Panc1 (cell line): ENCODE measurements at regions not wholly inside any gene's neighbourhood (a gene's known extent, or its start where the extent isn't known, plus 50 kb on each side); places are given as distances from the start of the nearest gene placed in this dataset.
A peak's percentile ranks its signal among the peaks of the same experiment; 100 is the strongest.

ENCODE experiments used
- ATAC-seq: fragments of 200-7000 bp; cut with Tn5 transposase; 2 replicates; pipeline ENCODE4 v1.9.1; 2020; ENCODE audit warnings: mild to moderate bottlenecking, moderate library complexity
- BruUV-seq: library from RNA; stranded (reverse); fragments of 400-500 nt; replicated peaks from 2 replicates; lab custom pipeline; 2021; lab: Mats Ljungman, UMichigan
- CTCF ChIA-PET: fragments of 300-600 bp; sonication (Branson Sonifier 250); formaldehyde crosslinking; loops from one replicate; lab custom pipeline; 2022; ENCODE audit warnings: antibody characterized with exemption; lab: Charles Lee
- POLR2A ChIA-PET: fragments of 300-600 bp; sonication (Branson Sonifier 250); formaldehyde crosslinking; loops from one replicate; lab custom pipeline; 2022; ENCODE audit warnings: antibody characterized with exemption; lab: Charles Lee
- DNase-seq: peaks from one replicate; pipeline ENCODE4 v3.0.0-alpha.2; 2010; ENCODE audit warnings: low read depth, low spot score
- H3K27ac ChIP-seq: 2 replicates; pipeline ENCODE4 v1.5.1; 2011; ENCODE audit warnings: mild to moderate bottlenecking, low read length, inconsistent platforms
- H3K27me3 ChIP-seq: fragments of 200-500 bp; sonication (Bioruptor generic); 2 replicates; pipeline ENCODE4 v1.6.0; 2014; ENCODE audit warnings: low read length, inconsistent platforms; ENCODE audit not compliant: control insufficient read depth, insufficient read depth
- H3K36me3 ChIP-seq: fragments of 200-500 bp; sonication (Bioruptor generic); 2 replicates; pipeline ENCODE4 v1.5.1; 2014; ENCODE audit warnings: inconsistent platforms, mild to moderate bottlenecking, low read length, moderate library complexity; ENCODE audit not compliant: control insufficient read depth, insufficient read depth
- H3K4me1 ChIP-seq: 2 replicates; pipeline ENCODE4 v1.5.1; 2011; ENCODE audit warnings: inconsistent platforms, mild to moderate bottlenecking, low read length, moderate library complexity; ENCODE audit not compliant: control insufficient read depth, insufficient read depth
- H3K4me3 ChIP-seq, 2 experiments: 2 replicates each; pipeline ENCODE4 v1.5.1; 2011 to 2012; ENCODE audit warnings: low read depth in 2 of 2, low read length in 2 of 2, mild to moderate bottlenecking in 2 of 2, inconsistent platforms in 1 of 2, moderate library complexity in 1 of 2
- H3K9me3 ChIP-seq: fragments of 200-500 bp; sonication (Bioruptor generic); 2 replicates; pipeline ENCODE4 v1.5.1; 2014; ENCODE audit warnings: low read depth, mild to moderate bottlenecking, inconsistent platforms, low read length, moderate library complexity; ENCODE audit not compliant: control insufficient read depth, insufficient read depth
- CTCF ChIP-seq: fragments of 450-650 bp; IDR thresholded peaks from 2 replicates; pipeline ENCODE4 v1.5.1; 2017; ENCODE audit warnings: mild to moderate bottlenecking
- POLR2AphosphoS5 ChIP-seq: IDR thresholded peaks from 2 replicates; pipeline ENCODE4 v1.6.1; 2012; ENCODE audit warnings: mild to moderate bottlenecking, low read depth, low read length, moderate library complexity
- SIN3A ChIP-seq: IDR thresholded peaks from 2 replicates; pipeline ENCODE4 v1.6.1; 2012; ENCODE audit warnings: low read depth, mild to moderate bottlenecking, low read length, moderate library complexity, borderline replicate concordance; ENCODE audit not compliant: insufficient read depth
- TCF7L2 ChIP-seq: IDR thresholded peaks from 2 replicates; pipeline ENCODE4 v1.6.1; 2011; ENCODE audit warnings: mild to moderate bottlenecking, low read depth, low read length, inconsistent platforms
- in situ Hi-C: cut with HindIII; loops from 2 replicates; pipeline ENCODE4 v1.10.0; 2016; ENCODE audit warnings: low sequenced_read_pairs, low pct_unique_long_range_greater_than_20kb
- intact Hi-C: fragments of 100-400 bp; cut with micrococcal nuclease; formaldehyde crosslinking; loops from one replicate; pipeline ENCODE4 v1.10.0; 2022; ENCODE audit not compliant: unreplicated experiment
- TF ChIP-seq, protein P1 (sequence below), 2 experiments: IDR thresholded peaks; 2 replicates each; pipeline ENCODE4 v1.6.1; 2011 to 2012; ENCODE audit warnings: low read depth in 2 of 2, control low read depth in 1 of 2, low read length in 1 of 2, mild to moderate bottlenecking in 1 of 2, moderate library complexity in 1 of 2; ENCODE audit not compliant: insufficient read depth in 1 of 2

DNA sequence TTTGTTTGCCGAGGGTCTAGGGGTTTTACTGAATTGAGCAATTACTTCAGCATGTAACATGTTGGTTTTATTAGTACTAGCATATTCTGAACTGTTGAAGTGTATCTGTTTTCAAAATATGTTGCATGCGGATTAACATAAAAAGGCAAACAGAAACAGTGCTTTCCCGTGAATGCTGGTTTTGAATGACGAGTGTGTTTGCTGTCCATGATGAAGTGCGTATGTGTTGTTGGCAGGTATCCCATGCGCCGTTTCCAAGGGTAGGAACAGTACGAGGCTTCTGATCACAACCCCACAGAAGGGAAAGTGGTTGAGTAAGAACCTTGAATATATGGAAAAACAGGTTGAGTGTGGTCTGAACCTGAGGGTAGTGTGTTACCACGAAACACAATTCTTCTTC lies 232.9 kb downstream of the SAMD5 start:
- CTCF ChIA-PET: no interaction called here
- H3K27ac ChIP-seq: no peak overlapping the region
- no peak for DNase-seq
- no peaks in the 10 kb centered on the region for H3K36me3 ChIP-seq
- POLR2A ChIA-PET: no interaction called here
- in situ Hi-C loops: no loop called here
- TF ChIP-seq CTCF (no peak), TCF7L2 (no peak), POLR2AphosphoS5 (no peak), SIN3A (no peak)
- TF ChIP-seq, protein P1, sequence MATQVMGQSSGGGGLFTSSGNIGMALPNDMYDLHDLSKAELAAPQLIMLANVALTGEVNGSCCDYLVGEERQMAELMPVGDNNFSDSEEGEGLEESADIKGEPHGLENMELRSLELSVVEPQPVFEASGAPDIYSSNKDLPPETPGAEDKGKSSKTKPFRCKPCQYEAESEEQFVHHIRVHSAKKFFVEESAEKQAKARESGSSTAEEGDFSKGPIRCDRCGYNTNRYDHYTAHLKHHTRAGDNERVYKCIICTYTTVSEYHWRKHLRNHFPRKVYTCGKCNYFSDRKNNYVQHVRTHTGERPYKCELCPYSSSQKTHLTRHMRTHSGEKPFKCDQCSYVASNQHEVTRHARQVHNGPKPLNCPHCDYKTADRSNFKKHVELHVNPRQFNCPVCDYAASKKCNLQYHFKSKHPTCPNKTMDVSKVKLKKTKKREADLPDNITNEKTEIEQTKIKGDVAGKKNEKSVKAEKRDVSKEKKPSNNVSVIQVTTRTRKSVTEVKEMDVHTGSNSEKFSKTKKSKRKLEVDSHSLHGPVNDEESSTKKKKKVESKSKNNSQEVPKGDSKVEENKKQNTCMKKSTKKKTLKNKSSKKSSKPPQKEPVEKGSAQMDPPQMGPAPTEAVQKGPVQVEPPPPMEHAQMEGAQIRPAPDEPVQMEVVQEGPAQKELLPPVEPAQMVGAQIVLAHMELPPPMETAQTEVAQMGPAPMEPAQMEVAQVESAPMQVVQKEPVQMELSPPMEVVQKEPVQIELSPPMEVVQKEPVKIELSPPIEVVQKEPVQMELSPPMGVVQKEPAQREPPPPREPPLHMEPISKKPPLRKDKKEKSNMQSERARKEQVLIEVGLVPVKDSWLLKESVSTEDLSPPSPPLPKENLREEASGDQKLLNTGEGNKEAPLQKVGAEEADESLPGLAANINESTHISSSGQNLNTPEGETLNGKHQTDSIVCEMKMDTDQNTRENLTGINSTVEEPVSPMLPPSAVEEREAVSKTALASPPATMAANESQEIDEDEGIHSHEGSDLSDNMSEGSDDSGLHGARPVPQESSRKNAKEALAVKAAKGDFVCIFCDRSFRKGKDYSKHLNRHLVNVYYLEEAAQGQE (IDR thresholded peaks at IDR 0.05; ENCODE audit: insufficient read depth in 1 of 2, low read depth in 2 of 2, low read length in 1 of 2): no peak
- no TSS peak for BruUV-seq
- no peaks in the 10 kb centered on the region for H3K4me1 ChIP-seq
- no peaks in the 10 kb centered on the region for H3K9me3 ChIP-seq
- ATAC-seq: no peak
- no peaks in the 10 kb centered on the region for H3K27me3 ChIP-seq
- no peak overlapping the region for H3K4me3 ChIP-seq
- intact Hi-C loops: no loop called here

DNA sequence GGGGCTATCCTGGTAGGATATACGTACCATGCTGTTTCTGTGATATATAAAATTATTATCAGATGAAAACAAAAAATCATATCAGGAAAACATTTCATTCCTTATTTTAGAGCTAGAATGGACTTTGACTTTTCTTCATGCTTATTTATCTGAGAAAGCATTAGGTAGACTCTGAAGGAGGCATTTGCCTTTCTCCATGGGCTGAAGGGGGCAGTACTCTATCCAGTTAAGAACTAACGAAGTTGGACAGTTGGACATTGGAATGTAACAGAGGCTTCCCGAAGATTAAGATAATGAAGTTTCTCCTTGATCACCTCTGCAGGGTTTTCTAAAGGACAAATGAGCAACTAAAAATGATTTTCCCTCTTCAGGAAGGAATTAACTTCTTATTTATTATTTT lies 233.9 kb downstream of the SAMD5 start:
- H3K27ac ChIP-seq: no peak overlapping the region
- no peaks in the 10 kb centered on the region for H3K4me1 ChIP-seq
- no peak overlapping the region for H3K4me3 ChIP-seq
- TF ChIP-seq SIN3A (no peak), TCF7L2 (no peak), POLR2AphosphoS5 (no peak), CTCF (peak; percentile 9; the same call in 1 of the 2 replicates)
- TF ChIP-seq, protein P1 (IDR thresholded peaks at IDR 0.05; ENCODE audit: insufficient read depth in 1 of 2, low read depth in 2 of 2, low read length in 1 of 2): no peak
- H3K9me3 ChIP-seq: no peaks in the 10 kb centered on the region
- BruUV-seq: no TSS peak
- DNase-seq (no peak), ATAC-seq (no peak)
- ChIA-PET POLR2A (no interaction called here), CTCF (no interaction called here)
- H3K27me3 ChIP-seq: no peaks in the 10 kb centered on the region
- intact Hi-C loops (no loop called here), in situ Hi-C loops (no loop called here)
- H3K36me3 ChIP-seq: no peaks in the 10 kb centered on the region
